H7 (cell line): ENCODE measurements at regions not wholly inside any gene's neighbourhood (a gene's known extent, or its start where the extent isn't known, plus 50 kb on each side); places are given as distances from the start of the nearest gene placed in this dataset.
"Not testable (repeated sequence)": the region's sequence is repeated elsewhere in the genome, so short reads cannot be mapped to it uniquely, and the experiment has no call there.

ENCODE experiments used
- DNase-seq: peaks from one replicate; pipeline ENCODE4 v3.0.0; 2012
- H3K27me3 ChIP-seq: 2 replicates; pipeline ENCODE4 v1.6.0; 2011; ENCODE audit warnings: mild to moderate bottlenecking, low read length; ENCODE audit not compliant: control insufficient read depth, insufficient read depth
- H3K36me3 ChIP-seq: replicated peaks from 2 replicates; pipeline ENCODE4 v1.5.1; 2011; ENCODE audit warnings: low read length; ENCODE audit not compliant: control insufficient read depth, insufficient read depth
- H3K4me3 ChIP-seq: 2 replicates; pipeline ENCODE4 v1.5.1; 2011; ENCODE audit warnings: low read depth, mild to moderate bottlenecking, control low read depth, low read length, moderate library complexity; ENCODE audit not compliant: insufficient read depth

DNA sequence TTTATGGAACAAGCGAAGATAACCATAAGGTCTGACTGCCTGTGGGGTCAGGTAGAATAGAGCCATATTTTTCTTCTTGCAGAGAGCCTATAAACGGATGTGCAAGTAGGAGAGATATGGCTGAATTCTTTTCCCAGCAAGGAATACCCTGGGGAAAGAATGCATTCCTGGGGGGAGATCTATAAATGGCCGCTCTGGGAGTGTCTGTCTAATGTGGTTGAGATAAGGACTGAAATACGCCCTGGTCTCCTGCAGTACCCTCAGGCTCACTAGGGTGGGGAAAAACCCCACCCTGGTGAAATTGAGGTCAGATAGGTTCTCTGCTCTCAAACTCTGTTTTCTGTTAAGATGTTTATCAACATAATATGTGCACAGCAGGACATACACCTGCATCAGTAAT is 209.0 kb downstream of the CPXCR1 start:
- not testable (repeated sequence) for H3K27me3 ChIP-seq, H3K4me3 ChIP-seq, DNase-seq, H3K36me3 ChIP-seq

DNA sequence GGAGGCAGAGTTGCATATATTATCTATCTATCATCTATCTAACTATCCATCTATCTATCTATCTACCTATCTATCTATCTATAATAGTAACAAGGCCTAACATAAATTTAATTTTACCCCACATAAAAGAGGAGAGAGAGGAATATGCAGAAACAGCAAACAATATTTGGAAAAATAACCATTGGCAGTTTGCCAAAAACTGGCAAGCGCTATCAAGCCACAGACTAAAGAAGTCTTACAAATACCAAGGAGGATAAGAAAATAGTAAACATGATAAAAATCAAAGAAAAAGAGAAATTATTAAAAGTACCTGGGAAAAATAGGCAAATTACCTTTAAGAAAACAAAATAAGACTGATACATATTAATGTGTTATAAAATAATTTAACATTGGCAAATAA is 230.8 kb downstream of the CPXCR1 start:
- Histone ChIP-seq H3K27me3 (no peaks in the 10 kb centered on the region), H3K4me3 (no peak overlapping the region), H3K36me3 (no peaks in the 10 kb centered on the region)
- DNase-seq: no peak

DNA sequence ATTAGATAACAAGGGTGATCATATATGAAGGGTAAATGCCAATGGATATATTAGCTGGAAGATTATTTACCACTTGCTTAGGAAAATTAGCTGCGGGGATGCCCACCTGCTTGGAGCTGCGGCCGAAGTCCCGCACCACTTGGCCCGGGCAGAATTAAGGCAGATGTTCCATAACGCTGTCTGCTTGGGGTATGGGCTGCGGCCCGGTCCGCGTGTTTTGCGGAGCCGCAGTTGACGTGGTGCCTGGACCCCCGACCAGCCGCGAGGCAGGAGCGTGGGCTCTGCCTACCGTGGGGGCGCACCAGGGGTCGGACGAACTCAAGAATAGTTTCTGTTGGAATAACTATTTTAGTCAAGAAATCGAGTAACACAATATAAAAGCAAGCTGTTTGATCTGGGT is 235.2 kb downstream of the CPXCR1 start:
- Histone ChIP-seq H3K4me3 (no peak overlapping the region), H3K27me3 (no peaks in the 10 kb centered on the region), H3K36me3 (no peaks in the 10 kb centered on the region)
- DNase-seq: peak; percentile 3

DNA sequence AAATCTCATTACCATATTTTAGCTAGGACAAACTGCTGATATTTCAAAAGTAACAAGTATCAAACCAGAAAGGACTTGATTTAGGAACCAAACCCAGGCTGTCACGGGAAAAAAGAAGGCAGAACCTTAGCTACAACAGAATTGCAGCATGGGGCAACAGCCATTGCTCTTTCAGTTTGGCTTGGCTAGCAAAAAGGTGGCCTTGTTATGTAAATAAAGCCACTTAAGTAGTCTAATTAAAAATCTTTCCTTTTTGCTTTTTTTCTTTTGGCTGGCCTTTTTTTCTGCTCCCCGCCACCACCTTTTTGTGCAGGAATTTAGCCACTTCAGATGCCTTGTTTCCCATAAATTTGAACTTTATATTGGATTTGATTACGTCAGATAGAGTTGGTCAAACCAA is 235.9 kb downstream of the CPXCR1 start:
- no peak for DNase-seq
- Histone ChIP-seq H3K27me3 (no peaks in the 10 kb centered on the region), H3K4me3 (no peak overlapping the region), H3K36me3 (no peaks in the 10 kb centered on the region)

DNA sequence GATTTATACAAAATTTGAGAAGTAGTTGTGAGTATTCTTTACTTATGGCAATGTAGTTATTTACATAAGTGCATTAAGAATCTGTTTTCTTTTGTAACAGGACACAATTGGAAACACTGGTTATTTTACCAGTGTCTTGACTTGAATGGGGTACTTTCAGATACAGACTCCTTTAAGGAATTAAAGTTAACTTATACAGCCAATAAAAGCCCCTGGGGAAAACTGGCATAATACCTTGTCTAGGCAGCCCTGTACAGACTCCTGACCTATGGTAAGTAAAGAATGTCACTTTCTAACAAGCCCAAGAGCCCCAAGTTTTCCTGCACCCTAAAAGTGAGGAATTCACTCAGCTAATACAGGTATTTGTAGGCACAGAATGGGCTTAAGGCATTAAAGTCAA is 241.8 kb downstream of the CPXCR1 start:
- Histone ChIP-seq H3K36me3 (no peaks in the 10 kb centered on the region), H3K27me3 (no peaks in the 10 kb centered on the region), H3K4me3 (no peak overlapping the region)
- no peak for DNase-seq

DNA sequence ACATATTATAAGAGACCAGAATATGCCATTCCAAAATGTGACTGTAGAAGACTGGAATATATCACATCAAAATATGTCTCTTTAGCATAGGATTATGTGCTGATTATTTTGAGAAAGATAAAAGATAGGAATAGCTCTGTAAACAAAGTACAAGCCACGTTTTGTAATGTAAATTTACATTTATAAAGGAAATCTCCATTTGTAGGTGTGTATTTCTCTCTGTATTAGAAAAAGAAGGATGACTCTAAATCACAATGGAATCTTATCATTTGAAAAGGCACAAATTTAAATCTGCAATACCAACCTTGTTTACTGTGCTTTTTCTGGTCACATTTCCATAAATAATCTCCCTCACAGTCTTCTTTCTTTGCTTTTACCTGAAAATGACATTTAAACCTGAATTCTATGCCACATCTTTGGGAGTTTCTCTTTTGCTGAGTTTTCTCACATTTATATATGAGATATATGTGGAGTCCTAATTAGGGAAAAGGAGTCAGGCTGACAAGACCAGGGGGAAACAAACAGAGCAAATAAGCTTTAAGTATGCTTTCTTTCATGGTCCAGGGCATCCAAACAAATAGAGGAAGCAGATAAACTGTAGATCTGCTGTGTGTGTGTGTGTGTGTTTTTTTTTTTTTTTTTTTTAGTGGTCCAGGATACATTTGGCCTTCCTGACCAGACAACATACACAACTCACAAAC is 244.0 kb downstream of the CPXCR1 start:
- no peak for DNase-seq
- Histone ChIP-seq H3K4me3 (no peak overlapping the region), H3K27me3 (no peaks in the 10 kb centered on the region), H3K36me3 (peaks cover 1% of the 10 kb centered on the region; the same call in 1 of the 2 replicates)

DNA sequence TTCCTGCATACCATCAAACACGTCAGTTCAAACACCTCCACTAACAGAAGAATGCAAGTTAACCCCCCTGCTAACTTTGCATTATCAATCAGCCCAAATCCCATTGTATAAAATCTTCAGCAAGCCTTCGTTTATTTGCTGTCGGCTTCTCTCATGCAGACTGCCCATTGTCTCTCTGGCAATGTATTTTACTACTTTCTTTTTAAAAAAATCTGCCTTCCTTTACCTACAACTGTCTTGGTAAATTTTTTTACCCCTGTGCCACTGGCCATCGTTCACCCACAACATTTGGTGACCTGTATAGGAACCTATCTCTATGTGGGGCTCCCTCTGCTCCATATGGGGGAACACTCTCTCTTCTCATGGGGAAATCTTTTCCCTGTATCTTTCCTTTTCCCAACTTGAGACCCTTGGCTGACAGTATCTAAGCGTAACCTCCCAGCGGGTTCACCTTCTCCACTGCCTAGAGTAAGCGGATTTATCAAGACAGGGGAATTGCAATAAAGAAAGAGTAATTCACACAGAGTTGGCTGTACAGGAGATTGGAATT is 244.6 kb downstream of the CPXCR1 start:
- Histone ChIP-seq H3K27me3 (no peaks in the 10 kb centered on the region), H3K4me3 (no peak overlapping the region), H3K36me3 (peaks cover 1% of the 10 kb centered on the region; the same call in 1 of the 2 replicates)
- DNase-seq: no peak

DNA sequence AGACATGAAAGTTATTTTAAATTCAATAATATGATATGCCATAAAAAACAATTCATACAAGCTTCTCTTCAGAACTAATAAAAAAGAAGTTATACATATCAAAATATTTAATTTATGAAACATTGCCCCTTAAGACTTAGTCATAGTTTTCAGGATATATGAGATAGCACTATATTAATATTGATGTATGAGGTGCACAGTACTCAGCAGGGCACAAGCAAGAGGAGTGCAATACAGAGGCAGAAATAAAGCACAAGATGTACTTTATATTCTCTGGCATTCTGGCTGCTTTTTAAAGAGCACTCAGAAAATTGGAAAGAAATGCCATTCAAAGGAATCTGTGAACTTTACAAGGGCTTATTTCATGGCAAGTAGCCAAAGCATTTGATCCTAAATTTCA is 274.9 kb downstream of the CPXCR1 start:
- no peak overlapping the region for H3K4me3 ChIP-seq
- H3K27me3 ChIP-seq: no peaks in the 10 kb centered on the region
- no peak for DNase-seq
- no peaks in the 10 kb centered on the region for H3K36me3 ChIP-seq

DNA sequence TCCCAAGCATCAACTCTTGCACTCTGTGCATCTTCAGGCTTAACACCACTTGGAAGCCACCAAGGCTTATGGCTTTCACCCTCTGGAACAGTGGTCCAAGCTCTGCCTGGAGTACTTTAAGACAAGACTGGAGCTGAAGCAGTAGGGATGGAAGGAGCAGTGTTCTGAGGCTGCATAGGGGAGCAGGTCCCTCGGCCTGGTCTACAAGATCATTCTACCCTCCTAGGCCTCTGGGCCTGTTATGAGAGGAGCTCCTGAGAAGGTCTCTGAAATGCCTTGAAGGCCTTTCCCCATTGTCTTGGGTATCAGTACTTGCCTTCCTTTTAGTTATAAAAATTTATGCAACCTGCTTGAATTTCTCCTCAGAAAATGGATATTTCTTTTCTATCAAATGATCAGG is 286.7 kb downstream of the CPXCR1 start:
- H3K27me3 ChIP-seq: no peaks in the 10 kb centered on the region
- DNase-seq: no peak
- no peak overlapping the region for H3K4me3 ChIP-seq
- no peaks in the 10 kb centered on the region for H3K36me3 ChIP-seq

DNA sequence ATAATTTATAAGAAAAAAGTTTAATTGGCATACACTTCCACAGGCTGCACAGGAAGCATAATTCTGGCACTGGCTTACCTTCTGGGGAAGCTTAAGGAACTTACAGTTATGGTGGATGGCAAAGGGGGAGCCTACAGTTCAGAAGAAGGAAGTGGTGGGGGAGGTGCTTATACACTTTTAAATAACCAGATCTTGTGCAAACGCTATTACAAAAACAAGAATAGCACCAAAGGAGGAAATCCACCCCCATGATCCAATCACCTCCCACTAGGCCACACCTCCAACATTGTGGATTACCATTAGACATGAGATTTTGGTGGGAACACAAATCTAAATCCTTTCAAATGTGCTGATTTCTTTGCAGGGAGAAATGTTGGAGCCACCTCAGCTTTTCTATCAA is 287.7 kb downstream of the CPXCR1 start:
- Histone ChIP-seq H3K4me3 (no peak overlapping the region), H3K36me3 (no peaks in the 10 kb centered on the region), H3K27me3 (no peaks in the 10 kb centered on the region)
- no peak for DNase-seq

DNA sequence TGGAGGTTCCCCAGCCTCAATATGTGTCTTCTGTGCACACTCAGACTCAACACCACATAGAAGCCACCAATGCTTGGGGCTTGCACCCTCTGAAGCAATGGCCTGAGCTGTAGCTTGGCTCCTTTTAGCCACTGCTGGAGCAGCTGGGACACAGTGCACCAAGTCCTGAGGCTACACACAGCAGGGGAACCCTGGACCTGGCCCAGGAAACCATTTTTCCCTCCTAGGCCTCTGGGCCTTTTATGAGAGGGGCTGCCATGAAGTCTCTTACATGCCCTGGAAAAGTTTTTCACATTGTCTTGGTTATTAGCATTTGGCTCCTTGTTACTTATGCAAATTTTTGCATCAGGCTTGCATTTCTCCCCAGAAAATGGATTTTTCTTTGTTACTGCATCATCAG is 306.2 kb downstream of the CPXCR1 start:
- H3K36me3 ChIP-seq: no peaks in the 10 kb centered on the region
- H3K27me3 ChIP-seq: no peaks in the 10 kb centered on the region
- DNase-seq: no peak
- H3K4me3 ChIP-seq: no peak overlapping the region

DNA sequence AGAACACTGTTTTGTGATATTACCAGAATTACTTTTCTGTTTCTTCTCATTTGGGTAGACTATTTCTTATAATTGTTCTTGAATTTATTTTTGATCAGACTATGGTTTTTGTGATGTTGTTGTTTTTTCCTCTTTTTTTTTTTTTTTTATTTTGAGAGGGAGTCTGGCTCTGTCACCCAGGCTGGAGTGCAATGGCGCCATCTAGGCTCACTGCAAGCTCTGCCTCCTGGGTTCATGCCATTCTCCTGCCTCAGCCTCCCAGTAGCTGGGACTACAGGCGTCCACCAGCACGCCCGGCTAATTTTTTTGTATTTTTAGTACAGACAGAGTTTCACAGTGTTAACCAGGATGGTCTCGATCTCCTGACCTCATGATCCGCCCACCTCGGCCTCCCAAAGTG is 352.6 kb downstream of the CPXCR1 start:
- not testable (repeated sequence) for H3K27me3 ChIP-seq, H3K36me3 ChIP-seq, DNase-seq, H3K4me3 ChIP-seq

DNA sequence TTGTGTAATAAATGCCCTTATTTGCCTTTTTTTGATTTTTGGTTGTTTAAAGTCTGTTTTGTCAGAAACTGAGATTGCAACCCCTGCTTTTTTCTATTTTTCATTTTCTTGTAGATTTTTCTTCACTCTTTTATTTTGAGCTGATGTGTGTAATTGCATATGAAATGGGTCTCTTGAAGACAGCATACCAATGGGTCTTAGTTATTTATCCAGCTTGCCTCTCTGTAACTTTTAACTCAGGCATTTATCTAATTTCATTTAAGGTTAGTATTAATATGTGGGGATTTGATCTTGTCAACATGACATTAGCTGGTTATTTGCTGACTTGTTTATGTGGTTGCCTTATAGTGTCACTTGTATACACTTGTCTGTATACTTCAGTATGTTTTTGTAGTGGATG is 378.0 kb downstream of the CPXCR1 start:
- Histone ChIP-seq H3K27me3 (no peaks in the 10 kb centered on the region), H3K4me3 (no peak overlapping the region), H3K36me3 (no peaks in the 10 kb centered on the region)
- DNase-seq: no peak
